Spleen (tissue), 7 donors: ENCODE measurements at regions not wholly inside any gene's neighbourhood (a gene's known extent, or its start where the extent isn't known, plus 50 kb on each side); places are given as distances from the start of the nearest gene placed in this dataset.

Experiments
- CTCF ChIP-seq, 11 experiments: fragments of 200-600 bp in 7 of 11; fragments of 450-650 bp in 4 of 11; sonication (generic) in 4 of 11; IDR thresholded peaks in 8 of 11; conservative IDR thresholded peaks in 3 of 11; 1 replicate in 7 of 11; 2 replicates in 4 of 11; pipeline versions ENCODE4 v1.4.0 to v1.8.0; 2016 to 2021; ENCODE audit warnings: antibody characterized with exemption in 11 of 11, inconsistent platforms in 4 of 11, mild to moderate bottlenecking in 1 of 11
- POLR2A ChIP-seq, 3 donors: fragments of 450-650 bp; IDR thresholded peaks; one replicate each; pipeline ENCODE4 v1.5.1; 2017; ENCODE audit warnings: antibody characterized with exemption in 3 of 3, mild to moderate bottlenecking in 1 of 3
- POLR2AphosphoS5 ChIP-seq, 3 donors: sonication (generic); formaldehyde crosslinking; IDR thresholded peaks; one replicate each; pipeline ENCODE4 v1.5.1; 2017; ENCODE audit warnings: antibody characterized with exemption in 3 of 3
- donor health status: DM: no; HTN: no; CAD: no; lungs with moderate emphysema.
- donor health status: DM: no; HTN: no; CAD: no.
- donor health status: DM: no; HTN: no; CAD: no.

DNA sequence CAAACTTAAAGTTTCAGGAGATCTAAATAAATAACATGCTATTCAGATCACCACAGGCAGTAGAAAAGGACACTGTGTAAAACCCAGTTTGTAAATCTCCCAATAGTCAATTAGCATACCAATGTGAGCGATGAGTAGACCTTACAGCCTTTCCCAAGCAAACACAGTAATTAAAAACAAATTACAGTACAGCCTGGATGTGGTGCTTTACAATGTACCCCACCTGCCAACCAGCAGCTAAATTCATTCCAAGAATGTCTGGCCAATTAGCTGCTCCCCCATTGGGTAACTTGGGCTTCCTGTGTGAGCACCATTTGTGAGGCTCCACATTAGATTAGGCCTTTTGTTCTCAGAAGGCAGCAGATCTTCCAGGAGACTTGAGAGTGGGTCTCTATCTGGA lies 635.0 kb downstream of the TBL1XR1 start:
- TF ChIP-seq CTCF (IDR thresholded peaks at IDR 0.05 in 8 of 11, conservative IDR thresholded peaks at IDR 0.05 in 3 of 11) (no peak), POLR2A (IDR thresholded peaks at IDR 0.05) (no peak), POLR2AphosphoS5 (IDR thresholded peaks at IDR 0.05) (no peak)
